WTC11 (cell line): ENCODE measurements at regions not wholly inside any gene's neighbourhood (a gene's known extent, or its start where the extent isn't known, plus 50 kb on each side); places are given as distances from the start of the nearest gene placed in this dataset.
"Not testable (repeated sequence)": the region's sequence is repeated elsewhere in the genome, so short reads cannot be mapped to it uniquely, and the experiment has no call there.

ENCODE experiments used
- ATAC-seq: fragments of 200-7000 bp; cut with Tn5 transposase; 2 replicates; pipeline ENCODE4 v1.10.0; 2021; ENCODE audit warnings: mild to moderate bottlenecking, moderate library complexity
- CTCF ChIA-PET: fragments of 300-600 bp; sonication (Branson Sonifier 250); formaldehyde crosslinking; loops from one replicate; lab custom pipeline; 2021; ENCODE audit warnings: antibody characterized with exemption; lab: Charles Lee
- POLR2A ChIA-PET: fragments of 350-600 bp; sonication (Branson Sonifier 250); formaldehyde crosslinking; loops from one replicate; lab custom pipeline; 2021; ENCODE audit warnings: antibody characterized with exemption; lab: Charles Lee
- DNase-seq: peaks from one replicate; pipeline ENCODE4 v3.0.0; 2021; ENCODE audit warnings: low spot score
- H3K27ac Mint-ChIP-seq: 2 replicates; pipeline ENCODE4 v1.8.0; 2021; ENCODE audit warnings: mixed read lengths
- H3K27me3 Mint-ChIP-seq: 2 replicates; pipeline ENCODE4 v1.8.0; 2021; ENCODE audit warnings: low read depth, mild to moderate bottlenecking, moderate library complexity, mixed read lengths
- H3K36me3 Mint-ChIP-seq: 2 replicates; pipeline ENCODE4 v1.8.0; 2021; ENCODE audit warnings: mixed read lengths
- H3K4me1 Mint-ChIP-seq: 2 replicates; pipeline ENCODE4 v1.8.0; 2022; ENCODE audit warnings: mixed read lengths
- H3K4me3 Mint-ChIP-seq: 2 replicates; pipeline ENCODE4 v1.8.0; 2021; ENCODE audit warnings: mild to moderate bottlenecking, moderate library complexity, mixed read lengths
- H3K9me3 Mint-ChIP-seq: 2 replicates; pipeline ENCODE4 v1.8.0; 2021; ENCODE audit warnings: mixed read lengths
- ESRRA ChIP-seq: sonication (generic); formaldehyde crosslinking; IDR thresholded peaks from 2 replicates; pipeline ENCODE4 v1.8.1; 2022; ENCODE audit warnings: mild to moderate bottlenecking, missing genetic modification reagents, borderline replicate concordance
- GABPB1 ChIP-seq: sonication (generic); formaldehyde crosslinking; IDR thresholded peaks from 2 replicates; pipeline ENCODE4 v1.8.1; 2023; ENCODE audit warnings: mild to moderate bottlenecking, missing genetic modification reagents
- GTF2I ChIP-seq: fragments of 250-450 bp; sonication (Bioruptor Pico); conservative IDR thresholded peaks from 2 replicates; pipeline ENCODE4 v1.4.0; 2021; ENCODE audit warnings: mild to moderate bottlenecking
- JUN ChIP-seq: sonication (generic); formaldehyde crosslinking; IDR thresholded peaks from 2 replicates; pipeline ENCODE4 v1.8.0; 2023; ENCODE audit warnings: mild to moderate bottlenecking, missing genetic modification reagents
- KAT7 ChIP-seq: sonication (generic); formaldehyde crosslinking; IDR thresholded peaks from 2 replicates; pipeline ENCODE4 v1.8.1; 2023; ENCODE audit warnings: missing genetic modification reagents, mild to moderate bottlenecking, borderline replicate concordance
- MYBL2 ChIP-seq: sonication (generic); formaldehyde crosslinking; IDR thresholded peaks from 2 replicates; pipeline ENCODE4 v1.8.1; 2023; ENCODE audit warnings: mild to moderate bottlenecking, moderate library complexity, missing genetic modification reagents
- NFATC4 ChIP-seq: fragments of 250-450 bp; sonication (Bioruptor Pico); IDR thresholded peaks from 2 replicates; pipeline ENCODE4 v1.9.0; 2021; ENCODE audit warnings: mild to moderate bottlenecking
- NFYB ChIP-seq: sonication (generic); formaldehyde crosslinking; conservative IDR thresholded peaks from 2 replicates; pipeline ENCODE4 v1.8.0; 2022; ENCODE audit warnings: low read depth, missing genetic modification reagents
- OVOL2 ChIP-seq: fragments of 250-450 bp; sonication (Bioruptor Pico); IDR thresholded peaks from 2 replicates; pipeline ENCODE4 v1.9.0; 2021; ENCODE audit warnings: mild to moderate bottlenecking, borderline replicate concordance
- PRRX2 ChIP-seq: fragments of 250-450 bp; sonication (Bioruptor Pico); IDR thresholded peaks from 2 replicates; pipeline ENCODE4 v1.8.0; 2021; ENCODE audit warnings: mild to moderate bottlenecking
- RORB ChIP-seq: fragments of 250-450 bp; sonication (Bioruptor Pico); IDR thresholded peaks from 2 replicates; pipeline ENCODE4 v1.9.0; 2021; ENCODE audit warnings: mild to moderate bottlenecking
- SP1 ChIP-seq: sonication (generic); formaldehyde crosslinking; conservative IDR thresholded peaks from 2 replicates; pipeline ENCODE4 v1.8.1; 2022; ENCODE audit warnings: missing genetic modification reagents
- ZNF121 ChIP-seq: sonication (generic); formaldehyde crosslinking; IDR thresholded peaks from 2 replicates; pipeline ENCODE4 v1.8.0; 2023; ENCODE audit warnings: missing genetic modification reagents
- ZNF396 ChIP-seq: fragments of 250-450 bp; sonication (Bioruptor Pico); IDR thresholded peaks from 2 replicates; pipeline ENCODE4 v1.8.0; 2021; ENCODE audit warnings: mild to moderate bottlenecking, moderate library complexity, borderline replicate concordance
- ZNF423 ChIP-seq: fragments of 250-450 bp; sonication (Bioruptor Pico); IDR thresholded peaks from 2 replicates; pipeline ENCODE4 v2.1.2; 2022; ENCODE audit warnings: mild to moderate bottlenecking, moderate library complexity
- TF ChIP-seq, protein P1 (sequence below): sonication (generic); formaldehyde crosslinking; IDR thresholded peaks from 2 replicates; pipeline ENCODE4 v1.8.1; 2022; ENCODE audit warnings: low read depth, mild to moderate bottlenecking, moderate library complexity, missing genetic modification reagents, borderline replicate concordance
- TF ChIP-seq, protein P2 (sequence below): sonication (generic); formaldehyde crosslinking; conservative IDR thresholded peaks from 2 replicates; pipeline ENCODE4 v1.8.1; 2023; ENCODE audit warnings: mild to moderate bottlenecking, low read depth, missing genetic modification reagents, moderate library complexity
- TF ChIP-seq, protein P3 (sequence below): fragments of 250-450 bp; sonication (Bioruptor Pico); IDR thresholded peaks from 2 replicates; pipeline ENCODE4 v1.9.0; 2021; ENCODE audit warnings: moderate library complexity, mild to moderate bottlenecking, inconsistent platforms, borderline replicate concordance
- TF ChIP-seq, protein P4 (sequence below): sonication (generic); formaldehyde crosslinking; IDR thresholded peaks from 2 replicates; pipeline ENCODE4 v1.8.0; 2023; ENCODE audit warnings: missing genetic modification reagents
- TF ChIP-seq, protein P5 (sequence below): sonication (generic); formaldehyde crosslinking; IDR thresholded peaks from 2 replicates; pipeline ENCODE4 v1.8.0; 2022; ENCODE audit warnings: mild to moderate bottlenecking, missing genetic modification reagents
- TF ChIP-seq, protein P6 (sequence below): sonication (generic); formaldehyde crosslinking; IDR thresholded peaks from 2 replicates; pipeline ENCODE4 v1.8.1; 2023; ENCODE audit warnings: mild to moderate bottlenecking, missing genetic modification reagents, borderline replicate concordance
- TF ChIP-seq, protein P7 (sequence below): sonication (generic); formaldehyde crosslinking; IDR thresholded peaks from 2 replicates; pipeline ENCODE4 v1.8.1; 2023; ENCODE audit warnings: mild to moderate bottlenecking, moderate library complexity, missing genetic modification reagents

DNA sequence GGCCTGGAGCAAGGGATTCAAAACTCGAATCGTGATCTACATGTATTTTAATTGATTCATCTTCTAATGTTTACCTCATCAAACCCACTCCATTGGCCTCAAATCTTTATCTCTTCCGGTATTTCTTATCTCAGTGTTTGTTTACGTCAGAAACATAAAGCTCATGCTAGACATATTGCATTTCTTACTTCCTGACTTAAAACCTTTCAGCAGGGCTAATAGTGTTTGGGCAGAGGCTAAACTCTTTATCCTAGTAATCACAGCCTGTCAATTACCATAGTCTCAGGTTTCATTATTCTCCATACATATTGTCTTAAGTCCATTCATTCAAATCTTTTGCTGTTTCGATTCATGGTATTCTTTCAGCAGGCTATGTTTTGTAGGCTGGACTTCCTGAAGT lies 81.3 kb upstream of the AGR3 start:
- Mint-ChIP-seq H3K4me1 (peaks cover 4% of the 10 kb centered on the region; the same call in 1 of the 2 replicates), H3K4me3 (no peak overlapping the region), H3K36me3 (peaks cover 10% of the 10 kb centered on the region), H3K27me3 (no peaks in the 10 kb centered on the region), H3K9me3 (peaks cover 31% of the 10 kb centered on the region), H3K27ac (no peak overlapping the region)
- ATAC-seq (no peak), DNase-seq (no peak)
- CTCF ChIA-PET, result no interaction called here
- POLR2A ChIA-PET, result no interaction called here
- TF ChIP-seq GABPB1 (CRISPR knock-in tag) (no peak), JUN (CRISPR knock-in tag) (no peak), ZNF423 (no peak), ESRRA (CRISPR knock-in tag) (no peak), GTF2I (CRISPR knock-in tag) (no peak), NFYB (CRISPR knock-in tag) (no peak), PRRX2 (CRISPR knock-in tag) (no peak), ZNF396 (CRISPR knock-in tag) (no peak), SP1 (no peak), ZNF121 (CRISPR knock-in tag) (no peak), MYBL2 (CRISPR knock-in tag) (no peak)
- TF ChIP-seq, protein P1, sequence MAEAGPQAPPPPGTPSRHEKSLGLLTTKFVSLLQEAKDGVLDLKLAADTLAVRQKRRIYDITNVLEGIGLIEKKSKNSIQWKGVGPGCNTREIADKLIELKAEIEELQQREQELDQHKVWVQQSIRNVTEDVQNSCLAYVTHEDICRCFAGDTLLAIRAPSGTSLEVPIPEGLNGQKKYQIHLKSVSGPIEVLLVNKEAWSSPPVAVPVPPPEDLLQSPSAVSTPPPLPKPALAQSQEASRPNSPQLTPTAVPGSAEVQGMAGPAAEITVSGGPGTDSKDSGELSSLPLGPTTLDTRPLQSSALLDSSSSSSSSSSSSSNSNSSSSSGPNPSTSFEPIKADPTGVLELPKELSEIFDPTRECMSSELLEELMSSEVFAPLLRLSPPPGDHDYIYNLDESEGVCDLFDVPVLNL (CRISPR knock-in tag), result no peak
- TF ChIP-seq, protein P2, sequence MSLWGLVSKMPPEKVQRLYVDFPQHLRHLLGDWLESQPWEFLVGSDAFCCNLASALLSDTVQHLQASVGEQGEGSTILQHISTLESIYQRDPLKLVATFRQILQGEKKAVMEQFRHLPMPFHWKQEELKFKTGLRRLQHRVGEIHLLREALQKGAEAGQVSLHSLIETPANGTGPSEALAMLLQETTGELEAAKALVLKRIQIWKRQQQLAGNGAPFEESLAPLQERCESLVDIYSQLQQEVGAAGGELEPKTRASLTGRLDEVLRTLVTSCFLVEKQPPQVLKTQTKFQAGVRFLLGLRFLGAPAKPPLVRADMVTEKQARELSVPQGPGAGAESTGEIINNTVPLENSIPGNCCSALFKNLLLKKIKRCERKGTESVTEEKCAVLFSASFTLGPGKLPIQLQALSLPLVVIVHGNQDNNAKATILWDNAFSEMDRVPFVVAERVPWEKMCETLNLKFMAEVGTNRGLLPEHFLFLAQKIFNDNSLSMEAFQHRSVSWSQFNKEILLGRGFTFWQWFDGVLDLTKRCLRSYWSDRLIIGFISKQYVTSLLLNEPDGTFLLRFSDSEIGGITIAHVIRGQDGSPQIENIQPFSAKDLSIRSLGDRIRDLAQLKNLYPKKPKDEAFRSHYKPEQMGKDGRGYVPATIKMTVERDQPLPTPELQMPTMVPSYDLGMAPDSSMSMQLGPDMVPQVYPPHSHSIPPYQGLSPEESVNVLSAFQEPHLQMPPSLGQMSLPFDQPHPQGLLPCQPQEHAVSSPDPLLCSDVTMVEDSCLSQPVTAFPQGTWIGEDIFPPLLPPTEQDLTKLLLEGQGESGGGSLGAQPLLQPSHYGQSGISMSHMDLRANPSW, result no peak
- TF ChIP-seq, protein P3, sequence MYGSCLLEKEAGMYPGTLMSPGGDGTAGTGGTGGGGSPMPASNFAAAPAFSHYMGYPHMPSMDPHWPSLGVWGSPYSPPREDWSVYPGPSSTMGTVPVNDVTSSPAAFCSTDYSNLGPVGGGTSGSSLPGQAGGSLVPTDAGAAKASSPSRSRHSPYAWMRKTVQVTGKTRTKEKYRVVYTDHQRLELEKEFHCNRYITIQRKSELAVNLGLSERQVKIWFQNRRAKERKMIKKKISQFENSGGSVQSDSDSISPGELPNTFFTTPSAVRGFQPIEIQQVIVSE (CRISPR knock-in tag), result no peak
- TF ChIP-seq, protein P4, sequence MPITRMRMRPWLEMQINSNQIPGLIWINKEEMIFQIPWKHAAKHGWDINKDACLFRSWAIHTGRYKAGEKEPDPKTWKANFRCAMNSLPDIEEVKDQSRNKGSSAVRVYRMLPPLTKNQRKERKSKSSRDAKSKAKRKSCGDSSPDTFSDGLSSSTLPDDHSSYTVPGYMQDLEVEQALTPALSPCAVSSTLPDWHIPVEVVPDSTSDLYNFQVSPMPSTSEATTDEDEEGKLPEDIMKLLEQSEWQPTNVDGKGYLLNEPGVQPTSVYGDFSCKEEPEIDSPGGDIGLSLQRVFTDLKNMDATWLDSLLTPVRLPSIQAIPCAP, result no peak
- TF ChIP-seq, protein P5, sequence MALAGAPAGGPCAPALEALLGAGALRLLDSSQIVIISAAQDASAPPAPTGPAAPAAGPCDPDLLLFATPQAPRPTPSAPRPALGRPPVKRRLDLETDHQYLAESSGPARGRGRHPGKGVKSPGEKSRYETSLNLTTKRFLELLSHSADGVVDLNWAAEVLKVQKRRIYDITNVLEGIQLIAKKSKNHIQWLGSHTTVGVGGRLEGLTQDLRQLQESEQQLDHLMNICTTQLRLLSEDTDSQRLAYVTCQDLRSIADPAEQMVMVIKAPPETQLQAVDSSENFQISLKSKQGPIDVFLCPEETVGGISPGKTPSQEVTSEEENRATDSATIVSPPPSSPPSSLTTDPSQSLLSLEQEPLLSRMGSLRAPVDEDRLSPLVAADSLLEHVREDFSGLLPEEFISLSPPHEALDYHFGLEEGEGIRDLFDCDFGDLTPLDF (CRISPR knock-in tag), result no peak

DNA sequence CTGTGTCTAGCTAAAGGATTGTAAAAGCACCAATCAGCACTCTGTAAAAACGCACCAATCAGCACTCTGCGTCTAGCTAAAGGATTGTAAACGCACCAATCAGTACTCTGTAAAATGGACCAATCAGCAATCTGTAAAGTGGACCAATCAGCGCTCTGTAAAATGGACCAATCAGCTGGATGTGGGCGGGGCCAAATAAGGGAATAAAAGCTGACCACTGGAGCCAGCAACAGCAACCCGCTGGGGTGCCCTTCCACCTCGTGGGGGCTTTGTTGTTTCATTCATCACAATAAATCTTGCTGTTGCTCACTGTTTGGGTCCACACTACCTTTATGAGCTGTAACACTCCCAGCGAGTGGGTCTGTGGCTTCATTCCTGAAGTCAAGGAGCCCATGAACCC lies 83.9 kb upstream of the AGR3 start:
- H3K27ac Mint-ChIP-seq, POLR2A ChIA-PET, H3K4me3 Mint-ChIP-seq, CTCF ChIA-PET, H3K27me3 Mint-ChIP-seq, H3K4me1 Mint-ChIP-seq, ATAC-seq, H3K36me3 Mint-ChIP-seq, DNase-seq: not testable (repeated sequence)
- peaks cover 18% of the 10 kb centered on the region for H3K9me3 Mint-ChIP-seq

DNA sequence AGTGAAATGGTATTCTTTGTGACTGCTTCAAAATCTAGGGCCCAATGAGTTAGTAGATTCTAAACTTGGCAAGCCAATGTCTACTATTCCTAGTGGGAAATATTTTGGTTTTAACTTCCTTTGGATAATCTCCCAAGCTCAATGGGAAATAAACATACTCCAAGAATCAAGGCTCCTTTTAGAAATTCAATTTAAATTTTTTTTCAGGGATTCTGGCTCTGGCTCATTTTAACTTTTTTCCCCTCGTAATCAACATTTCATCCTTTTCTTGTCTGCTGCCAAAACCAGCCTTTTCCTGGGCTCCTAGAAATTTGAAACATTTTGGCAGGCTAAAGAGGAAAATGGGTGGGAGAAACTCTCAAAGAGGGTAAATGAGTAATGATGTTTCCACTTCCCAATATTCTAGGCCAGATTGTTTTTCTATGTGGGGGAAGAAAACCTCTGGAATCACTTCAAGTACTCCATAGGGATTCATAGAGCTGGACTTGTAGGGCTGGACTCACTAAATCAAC lies 85.6 kb upstream of the AGR3 start:
- Mint-ChIP-seq H3K27ac (no peak overlapping the region), H3K36me3 (peaks cover 10% of the 10 kb centered on the region), H3K27me3 (no peaks in the 10 kb centered on the region), H3K4me1 (peaks cover 11% of the 10 kb centered on the region), H3K9me3 (peaks cover 18% of the 10 kb centered on the region), H3K4me3 (no peak overlapping the region)
- ChIA-PET CTCF (no interaction called here), POLR2A (no interaction called here)
- DNase-seq, result no peak
- ATAC-seq, result no peak
- TF ChIP-seq OVOL2, result no peak
- TF ChIP-seq, protein P6, sequence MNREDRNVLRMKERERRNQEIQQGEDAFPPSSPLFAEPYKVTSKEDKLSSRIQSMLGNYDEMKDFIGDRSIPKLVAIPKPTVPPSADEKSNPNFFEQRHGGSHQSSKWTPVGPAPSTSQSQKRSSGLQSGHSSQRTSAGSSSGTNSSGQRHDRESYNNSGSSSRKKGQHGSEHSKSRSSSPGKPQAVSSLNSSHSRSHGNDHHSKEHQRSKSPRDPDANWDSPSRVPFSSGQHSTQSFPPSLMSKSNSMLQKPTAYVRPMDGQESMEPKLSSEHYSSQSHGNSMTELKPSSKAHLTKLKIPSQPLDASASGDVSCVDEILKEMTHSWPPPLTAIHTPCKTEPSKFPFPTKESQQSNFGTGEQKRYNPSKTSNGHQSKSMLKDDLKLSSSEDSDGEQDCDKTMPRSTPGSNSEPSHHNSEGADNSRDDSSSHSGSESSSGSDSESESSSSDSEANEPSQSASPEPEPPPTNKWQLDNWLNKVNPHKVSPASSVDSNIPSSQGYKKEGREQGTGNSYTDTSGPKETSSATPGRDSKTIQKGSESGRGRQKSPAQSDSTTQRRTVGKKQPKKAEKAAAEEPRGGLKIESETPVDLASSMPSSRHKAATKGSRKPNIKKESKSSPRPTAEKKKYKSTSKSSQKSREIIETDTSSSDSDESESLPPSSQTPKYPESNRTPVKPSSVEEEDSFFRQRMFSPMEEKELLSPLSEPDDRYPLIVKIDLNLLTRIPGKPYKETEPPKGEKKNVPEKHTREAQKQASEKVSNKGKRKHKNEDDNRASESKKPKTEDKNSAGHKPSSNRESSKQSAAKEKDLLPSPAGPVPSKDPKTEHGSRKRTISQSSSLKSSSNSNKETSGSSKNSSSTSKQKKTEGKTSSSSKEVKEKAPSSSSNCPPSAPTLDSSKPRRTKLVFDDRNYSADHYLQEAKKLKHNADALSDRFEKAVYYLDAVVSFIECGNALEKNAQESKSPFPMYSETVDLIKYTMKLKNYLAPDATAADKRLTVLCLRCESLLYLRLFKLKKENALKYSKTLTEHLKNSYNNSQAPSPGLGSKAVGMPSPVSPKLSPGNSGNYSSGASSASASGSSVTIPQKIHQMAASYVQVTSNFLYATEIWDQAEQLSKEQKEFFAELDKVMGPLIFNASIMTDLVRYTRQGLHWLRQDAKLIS (CRISPR knock-in tag), result no peak
- TF ChIP-seq, protein P7, sequence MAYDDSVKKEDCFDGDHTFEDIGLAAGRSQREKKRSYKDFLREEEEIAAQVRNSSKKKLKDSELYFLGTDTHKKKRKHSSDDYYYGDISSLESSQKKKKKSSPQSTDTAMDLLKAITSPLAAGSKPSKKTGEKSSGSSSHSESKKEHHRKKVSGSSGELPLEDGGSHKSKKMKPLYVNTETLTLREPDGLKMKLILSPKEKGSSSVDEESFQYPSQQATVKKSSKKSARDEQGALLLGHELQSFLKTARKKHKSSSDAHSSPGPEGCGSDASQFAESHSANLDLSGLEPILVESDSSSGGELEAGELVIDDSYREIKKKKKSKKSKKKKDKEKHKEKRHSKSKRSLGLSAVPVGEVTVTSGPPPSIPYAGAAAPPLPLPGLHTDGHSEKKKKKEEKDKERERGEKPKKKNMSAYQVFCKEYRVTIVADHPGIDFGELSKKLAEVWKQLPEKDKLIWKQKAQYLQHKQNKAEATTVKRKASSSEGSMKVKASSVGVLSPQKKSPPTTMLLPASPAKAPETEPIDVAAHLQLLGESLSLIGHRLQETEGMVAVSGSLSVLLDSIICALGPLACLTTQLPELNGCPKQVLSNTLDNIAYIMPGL, result no peak
- TF ChIP-seq KAT7 (CRISPR knock-in tag), result no peak
- no peak for TF ChIP-seq RORB (CRISPR knock-in tag)
- no peak for TF ChIP-seq NFATC4 (CRISPR knock-in tag)
